Fibroblast of upper back skin (primary cell): ENCODE measurements at regions not wholly inside any gene's neighbourhood (a gene's known extent, or its start where the extent isn't known, plus 50 kb on each side); places are given as distances from the start of the nearest gene placed in this dataset.

Experiments
- DNase-seq: peaks from one replicate; pipeline ENCODE4 v3.0.0-alpha.2; 2013

- DNase-seq: peak; percentile 98
Observed at GRCh38 chr2:118738524-118739308, 108.7 kb downstream of the EN1 start.

- DNase-seq: no peak
Observed at GRCh38 chr2:118738106-118738505, 109.3 kb downstream of the EN1 start.

- DNase-seq: no peak
Observed at GRCh38 chr2:118737684-118738083, 109.8 kb downstream of the EN1 start.

GRCh38 chr2:118732432-118732831, 115.0 kb downstream of the EN1 start:
- peak; percentile 13 for DNase-seq

- no peak for DNase-seq
Observed at GRCh38 chr2:118731413-118731812, 116.0 kb downstream of the EN1 start.

GRCh38 chr2:118730405-118730804, 117.0 kb downstream of the EN1 start:
- no peak for DNase-seq

- DNase-seq: no peak
Observed at GRCh38 chr2:118729760-118730159, 117.7 kb downstream of the EN1 start.

GRCh38 chr2:118728984-118729383, 118.5 kb downstream of the EN1 start:
- no peak for DNase-seq

GRCh38 chr2:118726821-118727220, 120.6 kb downstream of the EN1 start:
- DNase-seq: no peak

GRCh38 chr2:118723394-118723793, 124.1 kb downstream of the EN1 start:
- DNase-seq: no peak

GRCh38 chr2:118722976-118723375, 124.5 kb downstream of the EN1 start:
- DNase-seq: no peak

GRCh38 chr2:118721817-118722551, 125.5 kb downstream of the EN1 start:
- no peak for DNase-seq

GRCh38 chr2:118720866-118721265, 126.6 kb downstream of the EN1 start:
- DNase-seq: no peak

- no peak for DNase-seq
Observed at GRCh38 chr2:118718921-118719320, 128.5 kb downstream of the EN1 start.

- DNase-seq: no peak
Observed at GRCh38 chr2:118716102-118716501, 131.3 kb downstream of the EN1 start.

- DNase-seq: no peak
Observed at GRCh38 chr2:118714118-118714517, 133.3 kb downstream of the EN1 start.

- no peak for DNase-seq
Observed at GRCh38 chr2:118711603-118712002, 135.8 kb downstream of the EN1 start.

GRCh38 chr2:118710481-118710880, 137.0 kb downstream of the EN1 start:
- DNase-seq: no peak

GRCh38 chr2:118709786-118710185, 137.7 kb downstream of the EN1 start:
- no peak for DNase-seq

- DNase-seq: no peak
Observed at GRCh38 chr2:118706844-118707243, 140.6 kb downstream of the EN1 start.

- DNase-seq: no peak
Observed at GRCh38 chr2:118706371-118706770, 141.1 kb downstream of the EN1 start.

GRCh38 chr2:118705032-118705431, 142.4 kb downstream of the EN1 start:
- peak; percentile 91 for DNase-seq

GRCh38 chr2:118699447-118700175, 147.8 kb downstream of the EN1 start:
- no peak for DNase-seq

GRCh38 chr2:118698564-118698963, 148.9 kb downstream of the EN1 start:
- DNase-seq: no peak
